HEK293 (cell line): ENCODE measurements at regions not wholly inside any gene's neighbourhood (a gene's known extent, or its start where the extent isn't known, plus 50 kb on each side); places are given as distances from the start of the nearest gene placed in this dataset.

Source experiments
- CTCF ChIA-PET: fragments of 350-600 bp; formaldehyde crosslinking; extraction: SDS; loops from one replicate; lab custom pipeline; 2021; ENCODE audit warnings: antibody characterized with exemption; lab: Yijun Ruan, JAX
- POLR2A ChIA-PET: fragments of 300-600 bp; formaldehyde crosslinking; extraction: SDS; loops from one replicate; lab custom pipeline; 2020; ENCODE audit warnings: antibody characterized with exemption, inconsistent platforms; lab: Yijun Ruan, JAX
- H3K27ac ChIP-seq: fragments of 200-500 bp; sonication (Bioruptor generic); 2 replicates; pipeline ENCODE4 v1.5.1; 2014; ENCODE audit warnings: low read depth, low read length, control low read depth, inconsistent platforms; ENCODE audit errors: extremely low read depth
- H3K36me3 ChIP-seq, 2 experiments: fragments of 200-500 bp in 1 of 2; sonication (Bioruptor generic) in 1 of 2; 1 replicate in 1 of 2; 2 replicates in 1 of 2; pipeline ENCODE4 v1.5.1; 2014 to 2017; ENCODE audit warnings: inconsistent platforms in 2 of 2, low read length in 2 of 2; ENCODE audit not compliant: control insufficient read depth in 2 of 2, insufficient read depth in 1 of 2
- H3K4me1 ChIP-seq: fragments of 200-500 bp; sonication (Bioruptor generic); 2 replicates; pipeline ENCODE4 v1.5.1; 2014; ENCODE audit warnings: mild to moderate bottlenecking, low read length, inconsistent platforms; ENCODE audit not compliant: control insufficient read depth, insufficient read depth
- H3K4me3 ChIP-seq: 2 replicates; pipeline ENCODE4 v1.5.1; 2011; ENCODE audit warnings: low read depth, mild to moderate bottlenecking, control low read depth, low read length, moderate library complexity
- H3K9me3 ChIP-seq: fragments of 200-500 bp; sonication (Bioruptor generic); 2 replicates; pipeline ENCODE4 v1.5.1; 2014; ENCODE audit warnings: low read depth, low read length, inconsistent platforms; ENCODE audit not compliant: control insufficient read depth, insufficient read depth
- FEZF1 ChIP-seq: fragments of 450-650 bp; formaldehyde crosslinking; IDR thresholded peaks from 2 replicates; pipeline ENCODE4 v1.5.1; 2016; ENCODE audit warnings: missing biosample characterization, missing genetic modification characterization
- GFI1B ChIP-seq: fragments of 450-650 bp; formaldehyde crosslinking; IDR thresholded peaks from 2 replicates; pipeline ENCODE4 v1.5.1; 2016; ENCODE audit warnings: missing biosample characterization, missing genetic modification characterization
- MEIS1 ChIP-seq: sonication (generic); formaldehyde crosslinking; IDR thresholded peaks from 2 replicates; pipeline ENCODE4 v1.8.1; 2022; ENCODE audit warnings: missing genetic modification reagents, mild to moderate bottlenecking, borderline replicate concordance
- ZBTB17 ChIP-seq: fragments of 450-650 bp; formaldehyde crosslinking; IDR thresholded peaks from 2 replicates; pipeline ENCODE4 v1.5.1; 2016; ENCODE audit warnings: missing biosample characterization, missing genetic modification characterization
- ZBTB20 ChIP-seq: fragments of 450-650 bp; formaldehyde crosslinking; IDR thresholded peaks from 2 replicates; pipeline ENCODE4 v1.5.1; 2016; ENCODE audit warnings: missing biosample characterization, missing genetic modification characterization
- ZEB2 ChIP-seq: fragments of 450-650 bp; formaldehyde crosslinking; IDR thresholded peaks from 2 replicates; pipeline ENCODE4 v1.5.1; 2016; ENCODE audit warnings: missing biosample characterization, missing genetic modification characterization
- ZNF223 ChIP-seq: fragments of 450-650 bp; formaldehyde crosslinking; IDR thresholded peaks from 2 replicates; pipeline ENCODE4 v1.5.1; 2016; ENCODE audit warnings: missing biosample characterization, missing genetic modification characterization
- ZNF530 ChIP-seq: fragments of 450-650 bp; formaldehyde crosslinking; IDR thresholded peaks from 2 replicates; pipeline ENCODE4 v1.5.1; 2016; ENCODE audit warnings: low read depth, missing biosample characterization, missing genetic modification characterization
- ZNF544 ChIP-seq: fragments of 450-650 bp; formaldehyde crosslinking; IDR thresholded peaks from 2 replicates; pipeline ENCODE4 v1.5.0; 2017; ENCODE audit warnings: missing biosample characterization, missing genetic modification characterization
- ZNF596 ChIP-seq: fragments of 450-650 bp; IDR thresholded peaks from 2 replicates; pipeline ENCODE4 v1.5.0; 2018; ENCODE audit warnings: missing biosample characterization, mild to moderate bottlenecking, missing genetic modification characterization, moderate library complexity
- ZNF660 ChIP-seq: fragments of 450-650 bp; IDR thresholded peaks from 2 replicates; pipeline ENCODE4 v1.5.1; 2018; ENCODE audit warnings: missing biosample characterization, mild to moderate bottlenecking, missing genetic modification characterization
- TF ChIP-seq, protein P1 (sequence below): fragments of 450-650 bp; formaldehyde crosslinking; IDR thresholded peaks from 2 replicates; pipeline ENCODE4 v1.5.1; 2016; ENCODE audit warnings: missing biosample characterization, missing genetic modification characterization
- TF ChIP-seq, protein P2 (sequence below): fragments of 450-650 bp; formaldehyde crosslinking; IDR thresholded peaks from 2 replicates; pipeline ENCODE4 v1.5.1; 2016; ENCODE audit warnings: missing biosample characterization, missing genetic modification characterization
- TF ChIP-seq, protein P3 (sequence below): fragments of 450-650 bp; formaldehyde crosslinking; IDR thresholded peaks from 2 replicates; pipeline ENCODE4 v1.5.1; 2016; ENCODE audit warnings: missing biosample characterization, missing genetic modification characterization
- TF ChIP-seq, protein P4 (sequence below): IDR thresholded peaks from 2 replicates; pipeline ENCODE4 v1.6.1; 2011; ENCODE audit warnings: mild to moderate bottlenecking, low read depth, low read length, borderline replicate concordance
- TF ChIP-seq, protein P5 (sequence below): fragments of 450-650 bp; formaldehyde crosslinking; IDR thresholded peaks from 2 replicates; pipeline ENCODE4 v1.5.1; 2017; ENCODE audit warnings: missing biosample characterization, missing genetic modification characterization
- TF ChIP-seq, protein P6 (sequence below): fragments of 450-650 bp; formaldehyde crosslinking; IDR thresholded peaks from 2 replicates; pipeline ENCODE4 v1.5.1; 2016; ENCODE audit warnings: missing biosample characterization, missing genetic modification characterization
- TF ChIP-seq, protein P7 (sequence below): fragments of 450-650 bp; formaldehyde crosslinking; IDR thresholded peaks from 2 replicates; pipeline ENCODE4 v1.5.1; 2016; ENCODE audit warnings: missing biosample characterization, missing genetic modification characterization

DNA sequence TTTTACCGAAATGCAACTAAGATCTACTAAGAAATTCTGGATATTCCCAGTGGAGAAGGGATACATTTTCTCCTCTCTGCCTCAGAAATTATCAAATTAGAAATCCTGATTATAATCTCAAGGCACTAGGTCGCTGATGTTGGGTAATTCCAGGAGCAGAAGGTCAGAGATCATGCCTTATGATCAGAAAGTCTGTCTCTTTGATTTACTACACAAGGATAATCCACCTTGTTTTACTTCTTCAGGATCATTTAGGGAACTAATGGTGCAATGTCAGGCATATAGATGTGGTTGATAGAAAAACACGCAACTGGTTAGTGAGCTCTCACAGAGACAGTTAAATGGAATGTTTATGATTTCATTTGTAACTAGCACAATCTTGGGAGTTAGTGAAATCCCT, 1069.7 kb downstream of the STIM2 start (continued):
- TF ChIP-seq GFI1B (no peak), ZNF660 (no peak), ZBTB20 (tag by site-specific recombination) (no peak), ZEB2 (tag by site-specific recombination) (no peak), ZNF544 (tag by site-specific recombination) (no peak)
- TF ChIP-seq, protein P1, sequence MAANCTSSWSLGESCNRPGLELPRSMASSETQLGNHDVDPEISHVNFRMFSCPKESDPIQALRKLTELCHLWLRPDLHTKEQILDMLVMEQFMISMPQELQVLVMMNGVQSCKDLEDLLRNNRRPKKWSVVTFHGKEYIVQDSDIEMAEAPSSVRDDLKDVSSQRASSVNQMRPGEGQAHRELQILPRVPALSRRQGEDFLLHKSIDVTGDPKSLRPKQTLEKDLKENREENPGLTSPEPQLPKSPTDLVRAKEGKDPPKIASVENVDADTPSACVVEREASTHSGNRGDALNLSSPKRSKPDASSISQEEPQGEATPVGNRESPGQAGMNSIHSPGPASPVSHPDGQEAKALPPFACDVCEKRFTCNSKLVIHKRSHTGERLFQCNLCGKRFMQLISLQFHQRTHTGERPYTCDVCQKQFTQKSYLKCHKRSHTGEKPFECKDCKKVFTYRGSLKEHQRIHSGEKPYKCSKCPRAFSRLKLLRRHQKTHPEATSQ (tag by site-specific recombination): no peak
- TF ChIP-seq, protein P2, sequence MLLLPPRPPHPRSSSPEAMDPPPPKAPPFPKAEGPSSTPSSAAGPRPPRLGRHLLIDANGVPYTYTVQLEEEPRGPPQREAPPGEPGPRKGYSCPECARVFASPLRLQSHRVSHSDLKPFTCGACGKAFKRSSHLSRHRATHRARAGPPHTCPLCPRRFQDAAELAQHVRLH (tag by site-specific recombination): no peak
- TF ChIP-seq, protein P3, sequence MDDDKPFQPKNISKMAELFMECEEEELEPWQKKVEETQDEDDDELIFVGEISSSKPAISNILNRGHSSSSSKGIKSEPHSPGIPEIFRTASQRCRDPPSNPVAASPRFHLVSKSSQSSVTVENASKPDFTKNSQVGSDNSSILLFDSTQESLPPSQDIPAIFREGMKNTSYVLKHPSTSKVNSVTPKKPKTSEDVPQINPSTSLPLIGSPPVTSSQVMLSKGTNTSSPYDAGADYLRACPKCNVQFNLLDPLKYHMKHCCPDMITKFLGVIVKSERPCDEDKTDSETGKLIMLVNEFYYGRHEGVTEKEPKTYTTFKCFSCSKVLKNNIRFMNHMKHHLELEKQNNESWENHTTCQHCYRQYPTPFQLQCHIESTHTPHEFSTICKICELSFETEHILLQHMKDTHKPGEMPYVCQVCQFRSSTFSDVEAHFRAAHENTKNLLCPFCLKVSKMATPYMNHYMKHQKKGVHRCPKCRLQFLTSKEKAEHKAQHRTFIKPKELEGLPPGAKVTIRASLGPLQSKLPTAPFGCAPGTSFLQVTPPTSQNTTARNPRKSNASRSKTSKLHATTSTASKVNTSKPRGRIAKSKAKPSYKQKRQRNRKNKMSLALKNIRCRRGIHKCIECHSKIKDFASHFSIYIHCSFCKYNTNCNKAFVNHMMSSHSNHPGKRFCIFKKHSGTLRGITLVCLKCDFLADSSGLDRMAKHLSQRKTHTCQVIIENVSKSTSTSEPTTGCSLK (tag by site-specific recombination): no peak
- TF ChIP-seq, protein P4, sequence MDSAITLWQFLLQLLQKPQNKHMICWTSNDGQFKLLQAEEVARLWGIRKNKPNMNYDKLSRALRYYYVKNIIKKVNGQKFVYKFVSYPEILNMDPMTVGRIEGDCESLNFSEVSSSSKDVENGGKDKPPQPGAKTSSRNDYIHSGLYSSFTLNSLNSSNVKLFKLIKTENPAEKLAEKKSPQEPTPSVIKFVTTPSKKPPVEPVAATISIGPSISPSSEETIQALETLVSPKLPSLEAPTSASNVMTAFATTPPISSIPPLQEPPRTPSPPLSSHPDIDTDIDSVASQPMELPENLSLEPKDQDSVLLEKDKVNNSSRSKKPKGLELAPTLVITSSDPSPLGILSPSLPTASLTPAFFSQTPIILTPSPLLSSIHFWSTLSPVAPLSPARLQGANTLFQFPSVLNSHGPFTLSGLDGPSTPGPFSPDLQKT: no peak

DNA sequence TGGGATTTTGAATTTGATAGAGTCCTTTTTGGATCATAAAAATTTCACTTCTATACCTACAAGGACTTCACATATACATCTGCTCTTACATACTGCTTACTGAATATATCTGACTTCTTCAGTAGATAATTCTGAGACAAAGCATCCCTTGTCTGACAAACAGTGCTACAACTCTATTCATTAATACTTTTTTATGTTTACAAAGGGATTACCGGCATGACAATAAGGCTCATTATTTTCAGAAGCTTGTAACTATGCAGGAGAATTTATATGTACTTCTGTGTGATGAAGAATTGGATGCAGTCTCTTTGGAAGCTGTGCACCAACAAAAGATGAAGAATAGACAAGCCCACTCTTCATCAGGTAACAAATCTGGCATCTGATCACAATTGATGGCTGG, 1070.3 kb downstream of the STIM2 start:
- ChIA-PET POLR2A (no interaction called here), CTCF (no interaction called here)
- TF ChIP-seq MEIS1 (CRISPR knock-in tag): no peak
- no peak for TF ChIP-seq ZNF596 (tag by site-specific recombination)
- no peak for TF ChIP-seq ZNF530
- no peak for TF ChIP-seq ZBTB17
- Histone ChIP-seq H3K36me3 (no peaks in the 10 kb centered on the region), H3K4me3 (no peak overlapping the region), H3K27ac (no peak overlapping the region), H3K9me3 (no peaks in the 10 kb centered on the region), H3K4me1 (no peaks in the 10 kb centered on the region)

DNA sequence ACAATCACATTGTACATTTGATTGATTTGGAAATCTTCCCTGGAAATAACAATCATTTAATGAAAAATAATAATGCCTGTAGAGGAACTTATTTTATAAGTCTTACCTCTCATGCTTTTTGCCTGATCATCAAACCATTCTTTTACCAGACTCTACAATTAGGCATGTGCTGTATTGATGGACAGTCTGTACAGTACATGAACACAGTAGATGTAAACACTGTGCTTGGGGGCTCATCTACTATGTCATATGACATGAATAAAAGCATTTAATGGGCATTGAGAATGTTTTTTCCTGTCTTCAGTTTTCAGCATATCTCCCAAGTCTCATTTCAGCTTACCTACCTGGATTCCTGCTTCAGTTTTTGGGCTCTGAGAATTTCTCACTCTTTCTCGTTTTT, 1070.9 kb downstream of the STIM2 start:
- ChIA-PET CTCF (no interaction called here), POLR2A (no interaction called here)
- Histone ChIP-seq H3K4me1 (no peaks in the 10 kb centered on the region), H3K27ac (no peak overlapping the region), H3K36me3 (no peaks in the 10 kb centered on the region), H3K9me3 (no peaks in the 10 kb centered on the region), H3K4me3 (no peak overlapping the region)
- TF ChIP-seq, protein P5, sequence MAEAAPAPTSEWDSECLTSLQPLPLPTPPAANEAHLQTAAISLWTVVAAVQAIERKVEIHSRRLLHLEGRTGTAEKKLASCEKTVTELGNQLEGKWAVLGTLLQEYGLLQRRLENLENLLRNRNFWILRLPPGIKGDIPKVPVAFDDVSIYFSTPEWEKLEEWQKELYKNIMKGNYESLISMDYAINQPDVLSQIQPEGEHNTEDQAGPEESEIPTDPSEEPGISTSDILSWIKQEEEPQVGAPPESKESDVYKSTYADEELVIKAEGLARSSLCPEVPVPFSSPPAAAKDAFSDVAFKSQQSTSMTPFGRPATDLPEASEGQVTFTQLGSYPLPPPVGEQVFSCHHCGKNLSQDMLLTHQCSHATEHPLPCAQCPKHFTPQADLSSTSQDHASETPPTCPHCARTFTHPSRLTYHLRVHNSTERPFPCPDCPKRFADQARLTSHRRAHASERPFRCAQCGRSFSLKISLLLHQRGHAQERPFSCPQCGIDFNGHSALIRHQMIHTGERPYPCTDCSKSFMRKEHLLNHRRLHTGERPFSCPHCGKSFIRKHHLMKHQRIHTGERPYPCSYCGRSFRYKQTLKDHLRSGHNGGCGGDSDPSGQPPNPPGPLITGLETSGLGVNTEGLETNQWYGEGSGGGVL (tag by site-specific recombination): no peak

DNA sequence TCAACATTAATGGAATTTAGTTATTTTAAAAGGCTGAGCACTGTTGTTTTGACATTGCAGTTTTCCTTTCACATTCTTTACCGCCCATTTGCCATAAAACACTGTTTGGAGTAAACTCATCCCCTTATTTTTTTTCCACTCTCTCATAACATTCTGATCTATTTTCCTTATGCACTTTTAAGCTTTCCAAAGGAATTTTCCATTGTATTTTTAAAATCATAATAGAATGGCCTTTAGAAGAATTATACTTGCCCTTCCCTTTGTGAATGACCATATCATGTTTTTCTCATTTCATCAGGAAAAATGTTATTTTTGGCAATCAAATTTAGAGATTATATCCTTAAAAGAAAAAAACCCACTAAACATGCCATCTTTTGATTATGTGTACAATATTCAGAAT, 1074.2 kb downstream of the STIM2 start:
- no peaks in the 10 kb centered on the region for H3K9me3 ChIP-seq
- H3K4me1 ChIP-seq: no peaks in the 10 kb centered on the region
- ChIA-PET CTCF (no interaction called here), POLR2A (no interaction called here)
- no peak overlapping the region for H3K27ac ChIP-seq
- no peaks in the 10 kb centered on the region for H3K36me3 ChIP-seq
- no peak overlapping the region for H3K4me3 ChIP-seq
- TF ChIP-seq, protein P6, sequence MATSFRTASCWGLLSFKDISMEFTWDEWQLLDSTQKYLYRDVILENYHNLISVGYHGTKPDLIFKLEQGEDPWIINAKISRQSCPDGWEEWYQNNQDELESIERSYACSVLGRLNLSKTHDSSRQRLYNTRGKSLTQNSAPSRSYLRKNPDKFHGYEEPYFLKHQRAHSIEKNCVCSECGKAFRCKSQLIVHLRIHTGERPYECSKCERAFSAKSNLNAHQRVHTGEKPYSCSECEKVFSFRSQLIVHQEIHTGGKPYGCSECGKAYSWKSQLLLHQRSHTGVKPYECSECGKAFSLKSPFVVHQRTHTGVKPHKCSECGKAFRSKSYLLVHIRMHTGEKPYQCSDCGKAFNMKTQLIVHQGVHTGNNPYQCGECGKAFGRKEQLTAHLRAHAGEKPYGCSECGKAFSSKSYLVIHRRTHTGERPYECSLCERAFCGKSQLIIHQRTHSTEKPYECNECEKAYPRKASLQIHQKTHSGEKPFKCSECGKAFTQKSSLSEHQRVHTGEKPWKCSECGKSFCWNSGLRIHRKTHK (tag by site-specific recombination): no peak
- TF ChIP-seq ZNF223: no peak
- TF ChIP-seq, protein P7, sequence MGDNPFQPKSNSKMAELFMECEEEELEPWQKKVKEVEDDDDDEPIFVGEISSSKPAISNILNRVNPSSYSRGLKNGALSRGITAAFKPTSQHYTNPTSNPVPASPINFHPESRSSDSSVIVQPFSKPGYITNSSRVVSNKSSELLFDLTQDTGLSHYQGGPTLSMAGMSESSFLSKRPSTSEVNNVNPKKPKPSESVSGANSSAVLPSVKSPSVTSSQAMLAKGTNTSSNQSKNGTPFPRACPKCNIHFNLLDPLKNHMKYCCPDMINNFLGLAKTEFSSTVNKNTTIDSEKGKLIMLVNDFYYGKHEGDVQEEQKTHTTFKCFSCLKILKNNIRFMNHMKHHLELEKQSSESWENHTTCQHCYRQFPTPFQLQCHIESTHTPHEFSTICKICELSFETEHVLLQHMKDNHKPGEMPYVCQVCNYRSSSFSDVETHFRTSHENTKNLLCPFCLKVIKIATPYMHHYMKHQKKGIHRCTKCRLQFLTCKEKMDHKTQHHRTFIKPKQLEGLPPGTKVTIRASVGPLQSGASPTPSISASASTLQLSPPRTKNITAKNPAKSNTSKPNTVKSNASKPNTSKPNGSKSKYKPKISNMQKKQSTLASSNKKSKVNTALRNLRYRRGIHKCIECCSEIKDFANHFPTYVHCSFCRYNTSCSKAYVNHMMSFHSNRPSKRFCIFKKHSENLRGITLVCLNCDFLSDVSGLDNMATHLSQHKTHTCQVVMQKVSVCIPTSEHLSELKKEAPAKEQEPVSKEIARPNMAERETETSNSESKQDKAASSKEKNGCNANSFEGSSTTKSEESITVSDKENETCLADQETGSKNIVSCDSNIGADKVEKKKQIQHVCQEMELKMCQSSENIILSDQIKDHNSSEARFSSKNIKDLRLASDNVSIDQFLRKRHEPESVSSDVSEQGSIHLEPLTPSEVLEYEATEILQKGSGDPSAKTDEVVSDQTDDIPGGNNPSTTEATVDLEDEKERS: no peak
- no peak for TF ChIP-seq FEZF1 (tag by site-specific recombination)
